ENCODE measurements at regions not wholly inside any gene's neighbourhood (a gene's known extent, or its start where the extent isn't known, plus 50 kb on each side); places are given as distances from the start of the nearest gene placed in this dataset.

DNA sequence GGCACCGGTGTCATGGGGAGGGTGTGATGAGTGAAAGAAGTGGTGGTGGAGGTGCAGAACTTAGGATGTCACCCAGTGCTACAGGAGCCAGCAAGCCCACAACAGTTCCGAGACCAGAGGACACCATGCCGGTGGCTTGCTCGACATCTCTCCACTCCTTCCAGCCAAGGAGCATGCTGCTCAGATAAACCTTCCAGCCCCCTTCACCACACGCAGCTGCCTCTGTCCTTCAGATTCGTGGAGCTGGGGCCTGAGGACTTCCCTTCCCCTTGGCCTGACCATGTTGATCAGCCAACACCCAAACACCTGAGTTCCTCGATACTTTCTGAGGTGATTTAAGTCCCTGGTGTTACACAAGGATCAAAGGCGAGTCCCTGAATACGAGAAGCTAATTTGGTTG, 188.8 kb upstream of the FOXF1 start:
- DNase-seq (ENCODE audit: low spot score in 2 of 2): no peak
- no peak for TF ChIP-seq EP300 (IDR thresholded peaks at IDR 0.05)
- TF ChIP-seq POLR2A (IDR thresholded peaks at IDR 0.05): no peak
- TF ChIP-seq, protein P1, sequence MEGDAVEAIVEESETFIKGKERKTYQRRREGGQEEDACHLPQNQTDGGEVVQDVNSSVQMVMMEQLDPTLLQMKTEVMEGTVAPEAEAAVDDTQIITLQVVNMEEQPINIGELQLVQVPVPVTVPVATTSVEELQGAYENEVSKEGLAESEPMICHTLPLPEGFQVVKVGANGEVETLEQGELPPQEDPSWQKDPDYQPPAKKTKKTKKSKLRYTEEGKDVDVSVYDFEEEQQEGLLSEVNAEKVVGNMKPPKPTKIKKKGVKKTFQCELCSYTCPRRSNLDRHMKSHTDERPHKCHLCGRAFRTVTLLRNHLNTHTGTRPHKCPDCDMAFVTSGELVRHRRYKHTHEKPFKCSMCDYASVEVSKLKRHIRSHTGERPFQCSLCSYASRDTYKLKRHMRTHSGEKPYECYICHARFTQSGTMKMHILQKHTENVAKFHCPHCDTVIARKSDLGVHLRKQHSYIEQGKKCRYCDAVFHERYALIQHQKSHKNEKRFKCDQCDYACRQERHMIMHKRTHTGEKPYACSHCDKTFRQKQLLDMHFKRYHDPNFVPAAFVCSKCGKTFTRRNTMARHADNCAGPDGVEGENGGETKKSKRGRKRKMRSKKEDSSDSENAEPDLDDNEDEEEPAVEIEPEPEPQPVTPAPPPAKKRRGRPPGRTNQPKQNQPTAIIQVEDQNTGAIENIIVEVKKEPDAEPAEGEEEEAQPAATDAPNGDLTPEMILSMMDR (IDR thresholded peaks at IDR 0.05): no peak
- no peak for TF ChIP-seq POLR2AphosphoS5 (IDR thresholded peaks at IDR 0.05)
- no peaks in the 10 kb centered on the region for H3K36me3 ChIP-seq
- H3K27me3 ChIP-seq: peaks cover 26% of the 10 kb centered on the region
- H3K4me1 ChIP-seq: peaks cover 6% of the 10 kb centered on the region
- 68% methylated on average over 9 of the region's 9 CpGs for WGBS
- H3K4me3 ChIP-seq: no peak overlapping the region
- no peak overlapping the region for H3K27ac ChIP-seq
- no peaks in the 10 kb centered on the region for H3K9me3 ChIP-seq

DNA sequence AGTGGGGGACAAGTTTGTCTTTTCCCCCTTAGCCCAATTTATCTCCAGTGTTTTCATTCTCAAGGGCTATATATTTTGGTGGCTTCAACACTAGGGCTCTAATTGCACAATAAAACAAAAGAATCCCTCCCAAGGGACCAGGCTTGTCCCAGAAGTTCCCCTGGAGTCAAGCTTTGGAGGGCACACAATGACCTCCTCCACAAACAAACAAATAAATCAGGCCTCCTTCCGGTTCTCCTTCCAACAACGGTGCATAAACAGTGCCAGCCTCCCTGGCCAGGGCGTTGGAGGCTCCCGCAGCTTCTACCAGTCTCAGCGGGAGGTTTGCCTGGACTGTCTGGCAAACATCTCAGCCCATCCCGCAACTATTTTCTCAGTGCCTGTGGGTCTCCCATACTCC, 188.0 kb upstream of the FOXF1 start:
- H3K36me3 ChIP-seq: no peaks in the 10 kb centered on the region
- peaks cover 31% of the 10 kb centered on the region for H3K27me3 ChIP-seq
- 11% methylated on average over 5 of the region's 6 CpGs for WGBS

DNA sequence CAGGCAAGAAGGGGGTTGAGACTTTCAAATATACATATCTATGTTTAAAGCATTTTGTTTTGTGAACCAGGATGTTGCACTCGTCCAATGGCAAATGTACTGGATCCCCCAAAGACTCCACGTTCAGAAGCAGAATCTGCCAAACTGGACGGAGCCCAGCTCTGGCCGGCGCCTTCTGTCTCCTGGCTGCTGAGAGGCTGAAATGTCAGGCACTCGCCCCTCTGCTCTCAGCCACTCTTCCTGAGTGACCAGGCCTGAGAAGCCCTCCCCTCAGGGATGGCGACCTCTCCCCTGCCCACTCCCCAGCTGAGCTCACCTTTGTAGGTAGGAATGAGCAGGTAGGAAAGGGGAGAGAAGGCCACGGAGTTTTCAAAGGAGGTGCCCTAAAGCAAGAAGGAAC, 187.5 kb upstream of the FOXF1 start:
- Histone ChIP-seq H3K36me3 (no peaks in the 10 kb centered on the region), H3K9me3 (no peaks in the 10 kb centered on the region), H3K27me3 (peaks cover 37% of the 10 kb centered on the region), H3K27ac (no peak overlapping the region), H3K4me3 (no peak overlapping the region), H3K4me1 (peaks cover 6% of the 10 kb centered on the region)
- 40% methylated on average over 8 of the region's 8 CpGs for WGBS
- TF ChIP-seq POLR2AphosphoS5 (IDR thresholded peaks at IDR 0.05): no peak
- TF ChIP-seq, protein P1 (IDR thresholded peaks at IDR 0.05): no peak
- DNase-seq (ENCODE audit: low spot score in 2 of 2): peak in 1 of 2 donors; percentile 67

More for the DNA sequence above, 188.0 kb upstream of the FOXF1 start:
- DNase-seq (ENCODE audit: low spot score in 2 of 2): peak in 1 of 2 donors; percentile 64
- Histone ChIP-seq H3K4me1 (peaks cover 6% of the 10 kb centered on the region), H3K4me3 (no peak overlapping the region), H3K27ac (no peak overlapping the region), H3K9me3 (no peaks in the 10 kb centered on the region)
- TF ChIP-seq POLR2AphosphoS5 (IDR thresholded peaks at IDR 0.05): no peak
- TF ChIP-seq, protein P1 (IDR thresholded peaks at IDR 0.05): no peak
- no peak for TF ChIP-seq EP300 (IDR thresholded peaks at IDR 0.05)
- TF ChIP-seq POLR2A (IDR thresholded peaks at IDR 0.05): no peak

DNA sequence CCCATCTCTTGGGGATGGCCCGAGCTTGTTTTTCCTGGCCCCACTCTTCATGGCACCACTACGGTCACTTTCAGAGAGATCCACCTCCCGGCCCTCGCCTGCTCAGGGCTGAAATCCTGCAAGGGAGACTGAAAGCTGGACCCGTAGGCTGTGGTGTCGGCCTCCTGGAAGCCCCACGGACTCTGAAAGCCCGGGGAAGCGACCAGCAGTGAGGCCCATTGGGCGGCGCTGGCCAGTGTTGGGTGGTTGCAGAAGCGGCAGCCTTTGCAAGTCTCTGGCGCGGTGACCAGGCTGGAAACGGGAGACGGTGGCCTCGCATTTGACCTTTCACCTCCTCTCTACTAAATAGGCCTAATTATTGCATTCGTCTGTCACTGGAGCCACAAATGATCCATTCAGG, 186.0 kb upstream of the FOXF1 start:
- H3K9me3 ChIP-seq: no peaks in the 10 kb centered on the region
- no peaks in the 10 kb centered on the region for H3K36me3 ChIP-seq
- peaks cover 37% of the 10 kb centered on the region for H3K27me3 ChIP-seq
- peak in 1 of 2 donors; percentile 70 for DNase-seq (ENCODE audit: low spot score in 2 of 2)
- peaks cover 6% of the 10 kb centered on the region for H3K4me1 ChIP-seq
- TF ChIP-seq, protein P1 (IDR thresholded peaks at IDR 0.05): no peak
- TF ChIP-seq EP300 (IDR thresholded peaks at IDR 0.05) (no peak), POLR2AphosphoS5 (IDR thresholded peaks at IDR 0.05) (no peak), POLR2A (IDR thresholded peaks at IDR 0.05) (no peak)
- H3K27ac ChIP-seq: no peak overlapping the region
- 77% methylated on average over 17 of the region's 18 CpGs for WGBS
- no peak overlapping the region for H3K4me3 ChIP-seq

DNA sequence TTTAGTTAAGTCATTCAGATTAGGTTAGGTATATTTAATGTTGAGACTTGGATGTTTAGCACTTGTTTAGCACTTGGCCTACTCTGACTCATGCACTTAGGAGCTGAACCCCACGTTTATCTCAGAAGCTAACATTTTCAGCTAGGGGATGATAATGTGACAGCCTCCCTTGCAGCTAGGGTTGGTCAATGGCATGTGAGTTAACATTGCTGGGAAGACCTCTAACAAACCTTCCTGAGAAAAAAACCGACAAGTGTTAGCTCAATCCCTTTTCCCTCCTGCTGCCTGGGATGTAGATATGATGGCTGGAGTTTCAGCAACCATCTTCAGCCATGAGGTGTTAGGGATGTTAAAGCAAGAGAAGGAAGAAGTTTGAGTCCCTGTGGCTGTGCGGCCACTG, 185.0 kb upstream of the FOXF1 start:
- DNase-seq (ENCODE audit: low spot score in 2 of 2): no peak
- TF ChIP-seq POLR2A (IDR thresholded peaks at IDR 0.05): no peak
- TF ChIP-seq, protein P1 (IDR thresholded peaks at IDR 0.05): no peak
- TF ChIP-seq EP300 (IDR thresholded peaks at IDR 0.05): no peak
- TF ChIP-seq POLR2AphosphoS5 (IDR thresholded peaks at IDR 0.05): no peak
- Histone ChIP-seq H3K4me1 (peaks cover 6% of the 10 kb centered on the region), H3K27ac (no peak overlapping the region), H3K4me3 (no peak overlapping the region), H3K27me3 (peaks cover 44% of the 10 kb centered on the region), H3K9me3 (no peaks in the 10 kb centered on the region), H3K36me3 (no peaks in the 10 kb centered on the region)
- WGBS: 85% methylated on average over 3 of the region's 3 CpGs
